GM12865 (cell line): ENCODE measurements at regions not wholly inside any gene's neighbourhood (a gene's known extent, or its start where the extent isn't known, plus 50 kb on each side); places are given as distances from the start of the nearest gene placed in this dataset.

Experiments used
- DNase-seq: peaks from one replicate; pipeline ENCODE4 v3.0.0; 2010; ENCODE audit warnings: low read depth
- H3K4me3 ChIP-seq: 2 replicates; pipeline ENCODE4 v1.5.1; 2011; ENCODE audit warnings: mild to moderate bottlenecking, low read depth, low read length, control low read depth
- CTCF ChIP-seq: IDR thresholded peaks from 2 replicates; pipeline ENCODE4 v1.5.1; 2011; ENCODE audit warnings: low read length, control low read depth, low read depth, inconsistent platforms; ENCODE audit not compliant: insufficient read depth; ENCODE audit errors: missing control alignments

DNA sequence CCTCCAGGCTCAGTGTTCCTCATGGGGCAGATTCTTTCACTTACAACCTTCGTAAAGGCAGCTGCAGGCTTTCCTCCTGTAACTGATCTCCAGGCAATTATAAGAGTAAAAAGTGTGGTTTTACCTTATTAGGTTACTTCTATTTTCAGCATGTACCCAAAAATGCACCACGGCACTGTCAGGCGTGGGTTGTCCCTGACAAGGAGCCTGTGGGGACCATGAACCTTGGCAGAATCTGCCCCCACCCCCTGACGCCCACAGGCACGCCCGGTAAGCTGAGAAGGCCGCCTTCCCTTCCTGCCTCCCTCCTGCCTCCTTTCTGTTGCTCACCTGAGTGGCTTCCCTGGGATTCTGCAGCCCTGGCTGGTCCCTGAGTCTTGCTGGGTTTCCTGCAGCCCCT lies 1383.3 kb downstream of the TBC1D22A start:
- no peak for DNase-seq
- H3K4me3 ChIP-seq, result no peak overlapping the region
- no peak for TF ChIP-seq CTCF

- no peak for DNase-seq
- no peak for TF ChIP-seq CTCF
- H3K4me3 ChIP-seq, result no peak overlapping the region
Observed at GRCh38 chr22:48144318-48144717, 1381.9 kb downstream of the TBC1D22A start.

GRCh38 chr22:48143856-48144255 lies 1381.4 kb downstream of the TBC1D22A start:
- DNase-seq, result no peak
- no peak for TF ChIP-seq CTCF
- H3K4me3 ChIP-seq, result no peak overlapping the region

- DNase-seq, result no peak
- no peak overlapping the region for H3K4me3 ChIP-seq
- no peak for TF ChIP-seq CTCF
Observed at GRCh38 chr22:48142388-48142787, 1379.9 kb downstream of the TBC1D22A start.

DNA sequence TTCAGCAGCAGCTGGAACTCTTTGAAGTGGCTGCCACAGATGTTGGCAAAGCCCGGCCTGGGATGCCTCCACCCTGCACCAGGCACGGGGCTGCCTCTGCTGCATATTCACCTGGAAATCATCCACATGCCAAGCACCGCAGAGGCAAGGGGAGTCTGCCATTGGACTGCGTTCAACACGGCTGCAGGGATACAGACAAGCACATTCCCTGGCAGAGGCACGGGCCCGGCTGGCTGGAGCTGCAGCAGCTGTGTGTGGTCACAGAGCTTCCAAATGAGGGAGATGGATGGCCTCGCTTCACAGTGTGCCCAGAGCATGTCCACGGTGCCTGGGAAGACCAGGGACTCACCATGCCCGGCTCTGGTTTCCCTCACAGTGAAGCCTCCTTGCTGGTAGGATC lies 1378.9 kb downstream of the TBC1D22A start:
- DNase-seq, result no peak
- no peak overlapping the region for H3K4me3 ChIP-seq
- no peak for TF ChIP-seq CTCF

- H3K4me3 ChIP-seq, result no peak overlapping the region
- no peak for TF ChIP-seq CTCF
- DNase-seq, result no peak
Observed at GRCh38 chr22:48140261-48140813, 1377.9 kb downstream of the TBC1D22A start.

DNA sequence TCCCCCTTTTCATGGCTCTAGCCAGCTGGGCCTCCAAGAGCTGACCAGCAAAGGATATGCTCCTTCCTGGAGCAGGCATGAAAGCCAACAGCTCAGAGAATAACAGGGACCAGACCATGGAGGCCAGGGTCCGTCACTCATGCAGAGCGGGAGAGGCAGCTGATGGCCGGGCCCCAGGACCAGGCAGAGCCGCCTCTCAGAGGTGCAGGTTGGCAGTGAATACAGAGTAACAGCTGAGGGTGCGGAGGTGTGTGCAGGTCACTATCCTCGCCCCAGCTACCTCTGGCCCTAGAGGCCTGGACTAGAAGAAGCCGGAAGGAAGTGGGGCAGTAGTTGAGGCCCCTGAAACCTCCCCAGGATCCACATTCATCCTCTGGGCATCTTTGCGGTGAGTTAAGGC lies 1377.3 kb downstream of the TBC1D22A start:
- no peak for TF ChIP-seq CTCF
- DNase-seq, result no peak
- no peak overlapping the region for H3K4me3 ChIP-seq
